Neuronal stem cell (in vitro differentiated cells): ENCODE measurements at regions not wholly inside any gene's neighbourhood (a gene's known extent, or its start where the extent isn't known, plus 50 kb on each side); places are given as distances from the start of the nearest gene placed in this dataset.
"Not testable (repeated sequence)": the region's sequence is repeated elsewhere in the genome, so short reads cannot be mapped to it uniquely, and the experiment has no call there.

Experiments
- DNase-seq: peaks from one replicate; pipeline ENCODE4 v3.0.0-alpha.2; 2013; ENCODE audit warnings: low spot score
- H2AFZ ChIP-seq: one replicate; pipeline ENCODE4 v1.6.1; 2013; ENCODE audit warnings: mild to moderate bottlenecking, low read length, inconsistent platforms
- H2AK5ac ChIP-seq: 2 replicates; pipeline ENCODE4 v1.6.1; 2013; ENCODE audit warnings: low read depth, mild to moderate bottlenecking, inconsistent platforms, low read length, moderate library complexity, mixed read lengths
- H2BK120ac ChIP-seq: 2 replicates; pipeline ENCODE4 v1.6.1; 2013; ENCODE audit warnings: low read depth, mild to moderate bottlenecking, inconsistent platforms, low read length, moderate library complexity, mixed read lengths
- H2BK12ac ChIP-seq: one replicate; pipeline ENCODE4 v1.6.1; 2013; ENCODE audit warnings: low read length, inconsistent platforms
- H2BK15ac ChIP-seq: 2 replicates; pipeline ENCODE4 v1.6.1; 2013; ENCODE audit warnings: mild to moderate bottlenecking, low read length, inconsistent platforms, mixed read lengths
- H2BK5ac ChIP-seq: one replicate; pipeline ENCODE4 v1.6.1; 2013; ENCODE audit warnings: inconsistent platforms, mild to moderate bottlenecking, low read length, moderate library complexity
- H3K14ac ChIP-seq: one replicate; pipeline ENCODE4 v1.6.1; 2013; ENCODE audit warnings: low read length, inconsistent platforms
- H3K18ac ChIP-seq: 2 replicates; pipeline ENCODE4 v1.6.1; 2013; ENCODE audit warnings: low read length, inconsistent platforms
- H3K23ac ChIP-seq: 2 replicates; pipeline ENCODE4 v1.6.1; 2013; ENCODE audit warnings: low read depth, mild to moderate bottlenecking, mixed read lengths, low read length, inconsistent platforms; ENCODE audit not compliant: poor library complexity
- H3K27ac ChIP-seq: replicated peaks from 3 replicates; pipeline ENCODE4 v1.5.1; 2013; ENCODE audit warnings: low read length, inconsistent platforms
- H3K27me3 ChIP-seq, 3 experiments: 2 replicates each; pipeline ENCODE4 v1.6.1; 2013; ENCODE audit warnings: low read length in 3 of 3, mild to moderate bottlenecking in 2 of 3, inconsistent platforms in 1 of 3, low read depth in 1 of 3, mixed read lengths in 1 of 3, moderate library complexity in 1 of 3; ENCODE audit not compliant: control insufficient read depth in 3 of 3, insufficient read depth in 3 of 3
- H3K36me3 ChIP-seq, 2 donors: replicated peaks in 1 of 2; 2 replicates each; pipeline ENCODE4 v1.6.1; 2013; ENCODE audit warnings: low read length in 2 of 2; ENCODE audit not compliant: control insufficient read depth in 2 of 2, insufficient read depth in 2 of 2
- H3K4ac ChIP-seq: 2 replicates; pipeline ENCODE4 v1.6.1; 2013; ENCODE audit warnings: inconsistent platforms, mild to moderate bottlenecking, low read length, moderate library complexity
- H3K4me1 ChIP-seq, 2 donors: 1 replicate in 1 of 2; 2 replicates in 1 of 2; pipeline ENCODE4 v1.6.1; 2013; ENCODE audit warnings: low read length in 2 of 2, low read depth in 1 of 2; ENCODE audit not compliant: control insufficient read depth in 2 of 2, insufficient read depth in 1 of 2
- H3K4me2 ChIP-seq: one replicate; pipeline ENCODE4 v1.6.1; 2013; ENCODE audit warnings: mild to moderate bottlenecking, low read length, inconsistent platforms; ENCODE audit not compliant: insufficient read depth, poor library complexity, severe bottlenecking
- H3K4me3 ChIP-seq, 2 donors: 2 replicates each; pipeline ENCODE4 v1.5.1; 2013; ENCODE audit warnings: low read length in 2 of 2, mild to moderate bottlenecking in 2 of 2, inconsistent platforms in 1 of 2, moderate library complexity in 1 of 2
- H3K79me1 ChIP-seq: one replicate; pipeline ENCODE4 v1.6.1; 2013; ENCODE audit warnings: low read depth, mild to moderate bottlenecking, inconsistent platforms, low read length, moderate library complexity
- H3K9ac ChIP-seq: one replicate; pipeline ENCODE4 v1.6.1; 2013; ENCODE audit warnings: mild to moderate bottlenecking, low read depth, low read length, inconsistent platforms; ENCODE audit not compliant: poor library complexity
- H3K9me3 ChIP-seq, 2 donors: replicated peaks in 1 of 2; 2 replicates each; pipeline versions ENCODE3 to v1.6.1; 2013; ENCODE audit warnings: low read length in 2 of 2, mild to moderate bottlenecking in 2 of 2, inconsistent platforms in 1 of 2, low read depth in 1 of 2, mixed read lengths in 1 of 2, moderate library complexity in 1 of 2; ENCODE audit not compliant: control insufficient read depth in 2 of 2, insufficient read depth in 1 of 2
- H4K8ac ChIP-seq: one replicate; pipeline ENCODE4 v1.6.1; 2013; ENCODE audit warnings: low read depth, mild to moderate bottlenecking, inconsistent platforms, low read length, moderate library complexity
- H4K91ac ChIP-seq: one replicate; pipeline ENCODE4 v1.6.1; 2013; ENCODE audit warnings: low read length, low read depth, mild to moderate bottlenecking, inconsistent platforms; ENCODE audit not compliant: poor library complexity
- WGBS, 2 donors: extraction: QIAGEN DNeasy Blood & Tissue Kit; methylation state at CpG; one replicate each; pipeline ENCODE4 v1.1.7; 2013; ENCODE audit warnings: missing lambda C conversion rate in 2 of 2, mixed read lengths in 1 of 2; ENCODE audit not compliant: insufficient read length in 2 of 2, insufficient replicate concordance in 1 of 2; ENCODE audit errors: extremely low coverage in 2 of 2; 5-methylcytosine and 5-hydroxymethylcytosine counted together

DNA sequence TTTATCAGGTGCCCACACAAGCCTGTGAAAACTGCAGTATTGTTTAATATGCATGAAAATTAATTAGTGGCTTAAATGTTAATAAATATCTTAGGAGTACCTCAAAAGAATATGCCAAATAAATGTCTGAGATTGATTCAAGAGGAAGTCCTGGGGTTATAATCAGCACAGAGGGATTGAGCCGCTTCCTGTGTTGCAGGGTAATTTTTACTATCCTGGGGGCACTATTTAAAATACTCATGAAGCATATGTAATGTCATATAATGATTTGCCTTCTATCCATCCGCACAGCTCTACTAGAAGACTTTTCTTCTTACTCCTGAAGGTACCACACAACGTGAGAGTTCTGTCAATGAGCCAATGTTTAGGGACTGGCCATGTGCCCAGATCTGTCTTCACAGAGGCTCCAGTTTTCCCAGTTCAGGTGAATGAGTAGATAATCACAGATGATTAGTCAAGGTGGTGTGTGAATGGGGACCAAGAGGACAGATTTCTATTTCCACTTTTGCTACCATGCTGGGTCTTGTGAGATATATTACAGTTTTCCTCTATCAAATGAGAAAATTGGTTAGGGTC is 233.3 kb downstream of the USP46 start:
- no peaks in the 10 kb centered on the region for H3K4me1 ChIP-seq
- no peak overlapping the region for H2BK5ac ChIP-seq
- H4K8ac ChIP-seq, result no peak overlapping the region
- H2BK15ac ChIP-seq, result no peak overlapping the region
- H3K36me3 ChIP-seq, result no peaks in the 10 kb centered on the region
- H3K27ac ChIP-seq, result no peak overlapping the region
- H2AK5ac ChIP-seq, result no peak overlapping the region
- no peak overlapping the region for H3K4ac ChIP-seq
- no peak overlapping the region for H3K14ac ChIP-seq
- no peak overlapping the region for H3K4me2 ChIP-seq
- no peak overlapping the region for H3K4me3 ChIP-seq
- no peak overlapping the region for H4K91ac ChIP-seq
- no peak overlapping the region for H3K23ac ChIP-seq
- no peaks in the 10 kb centered on the region for H3K27me3 ChIP-seq
- H2BK120ac ChIP-seq, result no peak overlapping the region
- H3K9ac ChIP-seq, result no peak overlapping the region
- no peak overlapping the region for H2AFZ ChIP-seq
- no peak for DNase-seq
- H2BK12ac ChIP-seq, result no peak overlapping the region
- no peaks in the 10 kb centered on the region for H3K9me3 ChIP-seq
- H3K18ac ChIP-seq, result no peak overlapping the region
- H3K79me1 ChIP-seq, result no peaks in the 10 kb centered on the region
- no CpG with 5 or more reads among the region's 3 CpGs for WGBS, 2 donors

DNA sequence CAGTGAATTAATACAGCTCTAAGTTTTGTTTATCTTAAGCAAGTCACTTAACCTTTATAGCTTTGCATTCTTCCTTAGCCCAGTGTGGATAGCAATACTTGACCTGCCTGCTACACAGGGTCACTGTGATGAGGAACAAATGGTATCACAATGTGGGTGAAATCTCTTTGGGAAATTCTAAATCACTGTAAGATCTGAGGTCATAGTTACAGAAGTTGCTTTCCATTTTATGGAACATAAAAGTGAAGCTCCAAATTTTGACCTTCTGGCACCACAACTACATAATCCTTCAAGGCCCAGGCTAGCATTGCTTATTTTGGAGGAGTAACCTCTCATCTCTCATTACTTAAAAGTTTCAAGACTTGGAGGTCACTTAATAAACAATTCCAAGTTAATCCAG is 227.7 kb downstream of the USP46 start:
- peaks cover 0 to 3% (median 0%) of the 10 kb centered on the region in 3 experiments for H3K27me3 ChIP-seq
- H3K14ac ChIP-seq, result no peak overlapping the region
- no peak overlapping the region for H3K9ac ChIP-seq
- H3K23ac ChIP-seq, result no peak overlapping the region
- H3K27ac ChIP-seq, result no peak overlapping the region
- H3K4me1 ChIP-seq, result no peaks in the 10 kb centered on the region
- H4K8ac ChIP-seq, result no peak overlapping the region
- H3K79me1 ChIP-seq, result no peaks in the 10 kb centered on the region
- H3K36me3 ChIP-seq, result no peaks in the 10 kb centered on the region
- H3K9me3 ChIP-seq, result no peaks in the 10 kb centered on the region
- no peak overlapping the region for H3K4me3 ChIP-seq
- no peak overlapping the region for H4K91ac ChIP-seq
- no peak overlapping the region for H2BK120ac ChIP-seq
- H2BK15ac ChIP-seq, result no peak overlapping the region
- H2AK5ac ChIP-seq, result no peak overlapping the region
- H2AFZ ChIP-seq, result no peak overlapping the region
- no peak overlapping the region for H3K18ac ChIP-seq
- no peak overlapping the region for H2BK5ac ChIP-seq
- no peak overlapping the region for H3K4me2 ChIP-seq
- no peak for DNase-seq
- H3K4ac ChIP-seq, result no peak overlapping the region
- no peak overlapping the region for H2BK12ac ChIP-seq

GRCh38 chr4:52431869-52432268 is 227.2 kb downstream of the USP46 start:
- DNase-seq, result no peak
- H3K9me3 ChIP-seq, result no peaks in the 10 kb centered on the region
- H2BK15ac ChIP-seq, result no peak overlapping the region

GRCh38 chr4:52442524-52442923 is 216.6 kb downstream of the USP46 start:
- not testable (repeated sequence) for H2BK5ac ChIP-seq, H2AFZ ChIP-seq, H3K4me1 ChIP-seq, H2AK5ac ChIP-seq, H3K9ac ChIP-seq, H3K14ac ChIP-seq, H3K27me3 ChIP-seq, DNase-seq, H3K9me3 ChIP-seq, H4K91ac ChIP-seq, H3K4me2 ChIP-seq, H3K36me3 ChIP-seq, H2BK15ac ChIP-seq, H3K27ac ChIP-seq, H3K18ac ChIP-seq, H3K4ac ChIP-seq, H3K23ac ChIP-seq, H4K8ac ChIP-seq, H2BK12ac ChIP-seq, H2BK120ac ChIP-seq, H3K79me1 ChIP-seq, H3K4me3 ChIP-seq
- no CpG with 5 or more reads among the region's 1 CpG for WGBS, 2 donors

More at GRCh38 chr4:52431869-52432268, 227.2 kb downstream of the USP46 start:
- Histone ChIP-seq H3K4me3 (no peak overlapping the region), H3K27ac (no peak overlapping the region), H3K4me1 (no peaks in the 10 kb centered on the region), H3K36me3 (no peaks in the 10 kb centered on the region), H3K79me1 (no peaks in the 10 kb centered on the region), H3K4me2 (no peak overlapping the region), H4K8ac (no peak overlapping the region), H2BK5ac (no peak overlapping the region), H3K27me3 (peaks cover 0 to 3% (median 0%) of the 10 kb centered on the region in 3 experiments), H3K14ac (no peak overlapping the region), H3K9ac (no peak overlapping the region), H3K23ac (no peak overlapping the region), H2AK5ac (no peak overlapping the region), H2BK12ac (no peak overlapping the region), H2AFZ (no peak overlapping the region), H3K4ac (no peak overlapping the region), H3K18ac (no peak overlapping the region), H2BK120ac (no peak overlapping the region), H4K91ac (no peak overlapping the region)
- WGBS, 2 donors, result no CpG with 5 or more reads among the region's 4 CpGs
